ENCODE measurements at regions not wholly inside any gene's neighbourhood (a gene's known extent, or its start where the extent isn't known, plus 50 kb on each side); places are given as distances from the start of the nearest gene placed in this dataset.

- H3K27ac ChIP-seq, result no peak overlapping the region
- TF ChIP-seq, protein P1, sequence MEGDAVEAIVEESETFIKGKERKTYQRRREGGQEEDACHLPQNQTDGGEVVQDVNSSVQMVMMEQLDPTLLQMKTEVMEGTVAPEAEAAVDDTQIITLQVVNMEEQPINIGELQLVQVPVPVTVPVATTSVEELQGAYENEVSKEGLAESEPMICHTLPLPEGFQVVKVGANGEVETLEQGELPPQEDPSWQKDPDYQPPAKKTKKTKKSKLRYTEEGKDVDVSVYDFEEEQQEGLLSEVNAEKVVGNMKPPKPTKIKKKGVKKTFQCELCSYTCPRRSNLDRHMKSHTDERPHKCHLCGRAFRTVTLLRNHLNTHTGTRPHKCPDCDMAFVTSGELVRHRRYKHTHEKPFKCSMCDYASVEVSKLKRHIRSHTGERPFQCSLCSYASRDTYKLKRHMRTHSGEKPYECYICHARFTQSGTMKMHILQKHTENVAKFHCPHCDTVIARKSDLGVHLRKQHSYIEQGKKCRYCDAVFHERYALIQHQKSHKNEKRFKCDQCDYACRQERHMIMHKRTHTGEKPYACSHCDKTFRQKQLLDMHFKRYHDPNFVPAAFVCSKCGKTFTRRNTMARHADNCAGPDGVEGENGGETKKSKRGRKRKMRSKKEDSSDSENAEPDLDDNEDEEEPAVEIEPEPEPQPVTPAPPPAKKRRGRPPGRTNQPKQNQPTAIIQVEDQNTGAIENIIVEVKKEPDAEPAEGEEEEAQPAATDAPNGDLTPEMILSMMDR (IDR thresholded peaks at IDR 0.05), result no peak
- no peaks in the 10 kb centered on the region for H3K27me3 ChIP-seq
- H3K9me3 ChIP-seq, result no peaks in the 10 kb centered on the region
- intact Hi-C loops (cut with DNase I), result no loop called here
- H3K9ac ChIP-seq (ENCODE audit: low read depth in 2 of 2, low read length in 2 of 2), result no peak overlapping the region
- no peaks in the 10 kb centered on the region for H3K36me3 ChIP-seq
- no peaks in the 10 kb centered on the region for H3K4me1 ChIP-seq
- no peak for DNase-seq
- no peak overlapping the region for H3K4me3 ChIP-seq
Observed at GRCh38 chr4:136369073-136369472, 1163.2 kb downstream of the PCDH18 start.

DNA sequence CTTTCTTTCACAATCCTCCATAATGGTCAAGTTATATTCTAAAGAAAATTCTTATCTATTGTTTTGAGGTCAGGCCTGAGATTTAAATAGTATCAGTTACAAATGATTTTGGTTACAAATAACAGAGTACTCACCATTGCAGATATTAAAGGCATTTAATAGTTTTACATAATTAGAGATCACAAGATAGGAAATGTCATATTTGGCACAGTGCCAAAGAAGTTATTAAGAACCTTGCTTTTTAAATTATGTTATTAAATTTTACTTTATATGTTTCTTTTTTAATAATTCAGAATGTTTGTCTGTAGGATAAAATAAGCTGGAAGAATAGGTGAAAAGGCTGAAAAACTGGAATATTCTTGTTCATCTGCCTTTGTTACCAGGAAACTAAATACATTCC is 1174.7 kb downstream of the PCDH18 start:
- Histone ChIP-seq H3K27ac (no peak overlapping the region), H3K36me3 (no peaks in the 10 kb centered on the region), H3K4me1 (no peaks in the 10 kb centered on the region), H3K9me3 (no peaks in the 10 kb centered on the region), H3K27me3 (no peaks in the 10 kb centered on the region), H3K9ac (ENCODE audit: low read depth in 2 of 2, low read length in 2 of 2) (no peak overlapping the region), H3K4me3 (no peak overlapping the region)
- TF ChIP-seq, protein P1 (IDR thresholded peaks at IDR 0.05), result no peak
- DNase-seq, result no peak
- intact Hi-C loops (cut with DNase I), result no loop called here

DNA sequence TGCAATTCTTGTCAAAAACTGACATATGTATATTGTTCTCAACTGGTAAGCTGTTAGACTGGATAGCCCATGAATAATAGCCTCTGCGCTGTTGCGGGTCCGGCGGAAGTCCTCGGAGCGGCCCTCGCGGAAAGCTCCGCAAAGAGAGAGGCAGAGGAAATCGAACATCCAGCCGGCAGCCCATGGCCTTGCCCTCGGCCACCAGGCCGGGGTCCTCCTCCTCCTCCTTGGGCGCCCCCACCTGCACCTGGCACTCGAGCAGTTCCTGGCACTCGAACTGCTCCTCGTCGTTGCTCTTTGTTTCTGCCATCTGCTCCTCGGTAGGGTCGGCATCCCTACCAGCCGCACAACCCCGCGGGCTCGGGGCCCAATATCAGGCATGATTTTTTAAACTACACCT is 1176.3 kb downstream of the PCDH18 start:
- Histone ChIP-seq H3K9ac (ENCODE audit: low read depth in 2 of 2, low read length in 2 of 2) (no peak overlapping the region), H3K9me3 (no peaks in the 10 kb centered on the region), H3K27ac (no peak overlapping the region), H3K36me3 (no peaks in the 10 kb centered on the region), H3K4me1 (no peaks in the 10 kb centered on the region), H3K27me3 (no peaks in the 10 kb centered on the region), H3K4me3 (no peak overlapping the region)
- TF ChIP-seq, protein P1 (IDR thresholded peaks at IDR 0.05), result no peak
- DNase-seq, result no peak
- intact Hi-C loops (cut with DNase I), result no loop called here

- intact Hi-C loops (cut with DNase I), result no loop called here
- no peak overlapping the region for H3K9ac ChIP-seq (ENCODE audit: low read depth in 2 of 2, low read length in 2 of 2)
- DNase-seq, result no peak
- TF ChIP-seq, protein P1 (IDR thresholded peaks at IDR 0.05), result no peak
- H3K4me1 ChIP-seq, result no peaks in the 10 kb centered on the region
- no peak overlapping the region for H3K27ac ChIP-seq
- H3K27me3 ChIP-seq, result no peaks in the 10 kb centered on the region
- H3K9me3 ChIP-seq, result no peaks in the 10 kb centered on the region
- no peaks in the 10 kb centered on the region for H3K36me3 ChIP-seq
- H3K4me3 ChIP-seq, result no peak overlapping the region
Observed at GRCh38 chr4:136343340-136343739, 1189.0 kb downstream of the PCDH18 start.

GRCh38 chr4:136342666-136343065 is 1189.6 kb downstream of the PCDH18 start:
- H3K27ac ChIP-seq, result no peak overlapping the region
- no peaks in the 10 kb centered on the region for H3K4me1 ChIP-seq
- TF ChIP-seq, protein P1 (IDR thresholded peaks at IDR 0.05), result no peak
- no peaks in the 10 kb centered on the region for H3K9me3 ChIP-seq
- H3K27me3 ChIP-seq, result no peaks in the 10 kb centered on the region
- no peak overlapping the region for H3K9ac ChIP-seq (ENCODE audit: low read depth in 2 of 2, low read length in 2 of 2)
- intact Hi-C loops (cut with DNase I), result no loop called here
- no peak overlapping the region for H3K4me3 ChIP-seq
- no peak for DNase-seq
- H3K36me3 ChIP-seq, result no peaks in the 10 kb centered on the region

DNA sequence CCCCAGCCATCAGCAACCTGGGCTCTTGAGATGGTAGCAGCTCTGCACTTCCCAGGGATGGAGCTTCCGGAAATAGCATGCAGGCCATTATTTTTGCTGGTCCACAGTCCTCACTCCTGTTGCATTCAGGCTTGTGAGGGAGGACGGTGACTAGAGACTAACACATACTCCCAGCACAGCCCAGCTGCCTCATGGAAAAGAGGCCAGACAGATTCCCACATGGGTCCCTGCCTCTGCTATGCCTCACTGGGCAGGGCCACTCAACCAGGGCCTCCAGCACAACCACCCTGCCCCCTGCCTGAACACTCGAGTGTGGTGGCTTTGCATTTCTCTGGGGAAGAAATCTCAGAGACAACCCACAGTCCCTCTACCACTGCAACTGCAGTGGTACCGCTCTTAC is 1195.1 kb downstream of the PCDH18 start:
- Histone ChIP-seq H3K27ac (no peak overlapping the region), H3K27me3 (no peaks in the 10 kb centered on the region), H3K4me3 (no peak overlapping the region), H3K4me1 (no peaks in the 10 kb centered on the region), H3K9ac (ENCODE audit: low read depth in 2 of 2, low read length in 2 of 2) (no peak overlapping the region), H3K9me3 (no peaks in the 10 kb centered on the region), H3K36me3 (no peaks in the 10 kb centered on the region)
- intact Hi-C loops (cut with DNase I), result no loop called here
- no peak for DNase-seq
- TF ChIP-seq, protein P1 (IDR thresholded peaks at IDR 0.05), result no peak

Measured in colonic mucosa (tissue), 4 donors.